ENCODE measurements at regions not wholly inside any gene's neighbourhood (a gene's known extent, or its start where the extent isn't known, plus 50 kb on each side); places are given as distances from the start of the nearest gene placed in this dataset.

DNA sequence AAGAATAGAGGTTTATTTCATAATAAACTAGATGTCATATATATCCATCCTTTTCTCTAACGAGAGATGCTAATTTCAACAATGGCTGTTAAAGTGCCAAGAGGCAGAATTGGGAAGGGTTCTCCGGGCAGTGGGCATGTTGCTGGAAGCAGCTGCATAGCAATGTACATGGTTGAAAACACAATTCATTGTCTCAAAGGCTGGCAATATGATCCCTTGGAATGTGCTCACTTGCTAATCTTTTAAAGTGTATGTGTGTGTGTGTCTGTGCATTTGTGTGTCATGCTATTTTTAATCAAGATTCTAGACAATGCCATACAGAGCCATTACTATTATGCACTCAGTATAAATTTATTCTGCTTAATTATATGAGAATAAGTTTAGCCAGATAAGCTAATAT, 1020.3 kb downstream of the NAALADL2 start:
- DNase-seq (ENCODE audit: low read depth, low spot score) = no peak

DNA sequence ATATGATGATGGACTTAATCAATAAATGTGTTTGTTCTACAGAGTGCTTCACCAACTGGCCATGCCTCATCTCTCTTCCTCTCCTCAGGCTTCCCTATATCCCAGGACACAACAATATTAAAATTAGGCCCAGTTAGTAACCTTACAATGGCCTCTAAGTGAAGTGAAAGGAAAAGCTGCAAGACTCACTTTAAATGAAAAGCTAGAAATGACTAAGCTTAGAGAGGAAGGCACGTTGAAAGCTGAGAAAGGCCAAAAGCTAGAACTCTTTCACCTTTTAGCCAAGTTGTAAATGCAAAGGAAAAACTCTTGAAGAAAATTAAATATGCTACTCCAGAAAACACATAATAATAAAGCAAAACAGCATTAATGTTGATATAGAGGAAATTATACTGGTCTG, 1010.3 kb downstream of the NAALADL2 start:
- DNase-seq (ENCODE audit: low read depth, low spot score) = no peak

DNA sequence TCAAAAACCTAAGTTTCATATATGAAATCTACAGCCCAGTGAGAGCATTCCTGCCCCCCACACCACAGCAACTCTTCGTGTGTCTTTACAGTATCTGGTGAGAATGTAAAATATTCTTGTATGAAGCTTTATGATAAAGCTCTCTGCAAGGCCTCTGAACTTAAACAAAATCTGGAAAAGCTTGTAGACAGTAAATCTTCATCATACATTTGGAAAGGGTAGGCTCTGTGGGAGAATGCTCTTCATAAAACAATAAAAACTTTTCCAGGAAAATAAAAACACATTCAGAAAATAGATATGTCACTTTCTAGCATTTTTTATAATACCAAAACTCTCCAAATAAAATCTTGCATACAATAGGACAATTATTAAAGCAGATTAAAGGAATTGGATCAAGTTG, 1009.5 kb downstream of the NAALADL2 start:
- no peak for DNase-seq (ENCODE audit: low read depth, low spot score)

DNA sequence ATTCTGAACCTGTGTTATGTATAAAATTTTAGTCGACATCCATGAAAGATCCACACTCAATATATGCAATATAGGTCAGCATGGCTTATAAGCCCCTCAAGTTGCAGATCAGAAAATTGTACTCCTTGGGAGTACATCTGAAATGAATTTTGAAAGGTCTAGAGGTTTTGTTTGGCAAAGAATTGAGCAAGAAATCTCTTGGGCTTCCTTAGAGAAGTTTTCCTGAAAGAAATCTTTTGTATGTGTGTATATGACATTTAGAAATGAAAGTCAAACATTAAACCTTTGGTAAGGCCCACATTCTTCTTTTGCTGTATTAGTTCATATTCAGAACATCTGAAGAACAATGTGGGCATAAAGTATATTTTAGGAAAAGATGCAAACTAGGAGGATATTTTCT, 1006.6 kb downstream of the NAALADL2 start:
- no peak for DNase-seq (ENCODE audit: low read depth, low spot score)

DNA sequence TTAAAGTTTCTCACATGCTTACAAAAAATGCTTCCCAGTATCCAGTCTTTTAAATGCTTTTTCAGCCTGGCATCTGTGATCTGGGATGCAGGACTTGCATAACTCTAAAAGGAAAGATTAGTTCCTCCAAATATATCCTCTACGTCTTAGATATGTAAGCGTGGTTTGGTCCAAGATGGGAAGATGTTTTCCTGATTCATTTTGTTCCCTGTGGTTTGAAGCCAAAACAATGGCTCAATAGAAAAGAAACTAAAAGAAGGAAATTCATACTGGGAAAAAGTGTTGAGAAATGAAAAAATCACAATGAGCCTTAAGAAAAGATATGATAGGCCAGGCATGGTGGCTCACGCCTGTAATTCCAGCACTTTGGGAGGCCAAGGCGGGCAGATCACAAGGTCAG, 1002.8 kb downstream of the NAALADL2 start:
- DNase-seq (ENCODE audit: low read depth, low spot score) = no peak

Data from ELF-1 (cell line).